OCI-LY7 (cell line): ENCODE measurements at regions not wholly inside any gene's neighbourhood (a gene's known extent, or its start where the extent isn't known, plus 50 kb on each side); places are given as distances from the start of the nearest gene placed in this dataset.

Experiments used
- EZH2phosphoT487 ChIP-seq: fragments of 200-600 bp; sonication (generic); IDR thresholded peaks from 2 replicates; pipeline ENCODE4 v1.6.1; 2018; ENCODE audit warnings: low read depth, borderline replicate concordance, mild to moderate bottlenecking, mixed run types, antibody characterized with exemption, low read length, moderate library complexity, mixed read lengths
- TF ChIP-seq, protein P1 (sequence below): fragments of 200-600 bp; sonication (generic); conservative IDR thresholded peaks from 2 replicates; pipeline ENCODE4 v1.5.1; 2014; ENCODE audit warnings: mild to moderate bottlenecking, antibody characterized with exemption, low read length, moderate library complexity, mixed read lengths

GRCh38 chr17:15087946-15088345 is 177.2 kb downstream of the PMP22 start:
- TF ChIP-seq, protein P1, sequence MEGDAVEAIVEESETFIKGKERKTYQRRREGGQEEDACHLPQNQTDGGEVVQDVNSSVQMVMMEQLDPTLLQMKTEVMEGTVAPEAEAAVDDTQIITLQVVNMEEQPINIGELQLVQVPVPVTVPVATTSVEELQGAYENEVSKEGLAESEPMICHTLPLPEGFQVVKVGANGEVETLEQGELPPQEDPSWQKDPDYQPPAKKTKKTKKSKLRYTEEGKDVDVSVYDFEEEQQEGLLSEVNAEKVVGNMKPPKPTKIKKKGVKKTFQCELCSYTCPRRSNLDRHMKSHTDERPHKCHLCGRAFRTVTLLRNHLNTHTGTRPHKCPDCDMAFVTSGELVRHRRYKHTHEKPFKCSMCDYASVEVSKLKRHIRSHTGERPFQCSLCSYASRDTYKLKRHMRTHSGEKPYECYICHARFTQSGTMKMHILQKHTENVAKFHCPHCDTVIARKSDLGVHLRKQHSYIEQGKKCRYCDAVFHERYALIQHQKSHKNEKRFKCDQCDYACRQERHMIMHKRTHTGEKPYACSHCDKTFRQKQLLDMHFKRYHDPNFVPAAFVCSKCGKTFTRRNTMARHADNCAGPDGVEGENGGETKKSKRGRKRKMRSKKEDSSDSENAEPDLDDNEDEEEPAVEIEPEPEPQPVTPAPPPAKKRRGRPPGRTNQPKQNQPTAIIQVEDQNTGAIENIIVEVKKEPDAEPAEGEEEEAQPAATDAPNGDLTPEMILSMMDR = no peak
- no peak for TF ChIP-seq EZH2phosphoT487
